ENCODE measurements at regions not wholly inside any gene's neighbourhood (a gene's known extent, or its start where the extent isn't known, plus 50 kb on each side); places are given as distances from the start of the nearest gene placed in this dataset.

DNA sequence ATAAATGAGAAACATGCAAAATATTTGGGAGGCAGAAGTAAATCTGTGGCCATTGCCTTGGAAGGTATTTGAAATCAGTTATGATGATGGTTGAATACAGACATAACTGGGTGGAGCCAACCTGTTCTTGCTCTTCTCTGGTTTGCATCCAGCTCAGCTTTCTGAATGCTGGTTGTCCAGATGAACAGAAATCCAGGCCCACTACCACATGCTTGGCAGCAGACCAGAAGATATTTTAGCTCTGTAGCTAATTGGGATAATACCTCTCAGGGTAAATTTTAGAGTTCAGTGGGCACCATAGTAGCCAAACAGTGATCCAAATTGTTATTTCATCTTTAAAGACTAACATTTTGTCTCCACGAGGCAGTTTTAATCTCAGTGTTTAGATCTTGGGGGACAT, 308.3 kb downstream of the RAB38 start:
- no peaks in the 10 kb centered on the region for H3K4me1 Mint-ChIP-seq
- no peak overlapping the region for H2BK15ac ChIP-seq (ENCODE audit: low read depth, low read length)

More for the DNA sequence above, 308.3 kb downstream of the RAB38 start:
- H3K4me2 ChIP-seq (ENCODE audit: insufficient read depth, insufficient read length, low read length): no peak overlapping the region
- TF ChIP-seq, protein P1, sequence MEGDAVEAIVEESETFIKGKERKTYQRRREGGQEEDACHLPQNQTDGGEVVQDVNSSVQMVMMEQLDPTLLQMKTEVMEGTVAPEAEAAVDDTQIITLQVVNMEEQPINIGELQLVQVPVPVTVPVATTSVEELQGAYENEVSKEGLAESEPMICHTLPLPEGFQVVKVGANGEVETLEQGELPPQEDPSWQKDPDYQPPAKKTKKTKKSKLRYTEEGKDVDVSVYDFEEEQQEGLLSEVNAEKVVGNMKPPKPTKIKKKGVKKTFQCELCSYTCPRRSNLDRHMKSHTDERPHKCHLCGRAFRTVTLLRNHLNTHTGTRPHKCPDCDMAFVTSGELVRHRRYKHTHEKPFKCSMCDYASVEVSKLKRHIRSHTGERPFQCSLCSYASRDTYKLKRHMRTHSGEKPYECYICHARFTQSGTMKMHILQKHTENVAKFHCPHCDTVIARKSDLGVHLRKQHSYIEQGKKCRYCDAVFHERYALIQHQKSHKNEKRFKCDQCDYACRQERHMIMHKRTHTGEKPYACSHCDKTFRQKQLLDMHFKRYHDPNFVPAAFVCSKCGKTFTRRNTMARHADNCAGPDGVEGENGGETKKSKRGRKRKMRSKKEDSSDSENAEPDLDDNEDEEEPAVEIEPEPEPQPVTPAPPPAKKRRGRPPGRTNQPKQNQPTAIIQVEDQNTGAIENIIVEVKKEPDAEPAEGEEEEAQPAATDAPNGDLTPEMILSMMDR (conservative IDR thresholded peaks at IDR 0.05): no peak
- no peak for DNase-seq
- H3K9me3 ChIP-seq (ENCODE audit: control insufficient read depth, low read depth, low read length): no peaks in the 10 kb centered on the region
- H2BK120ac ChIP-seq (ENCODE audit: low read depth, low read length, poor library complexity, severe bottlenecking): no peak overlapping the region
- H2BK5ac ChIP-seq (ENCODE audit: insufficient read length, low read length): no peak overlapping the region
- H2AFZ ChIP-seq (ENCODE audit: low read length): no peak overlapping the region
- H3K36me3 Mint-ChIP-seq (ENCODE audit: insufficient read depth in 1 of 3, low read depth in 3 of 3): no peaks in the 10 kb centered on the region; a peak in 1 of 7 replicates
- no peak overlapping the region for H2BK12ac ChIP-seq (ENCODE audit: insufficient read length, low read depth, low read length)
- H3K18ac ChIP-seq (ENCODE audit: insufficient read length, low read depth, low read length): no peak overlapping the region
- no CpG with 5 or more reads among the region's 1 CpG for WGBS (ENCODE audit: extremely low coverage, insufficient read length, low lambda C conversion rate)
- H3K56ac ChIP-seq (ENCODE audit: insufficient read length, low read depth, low read length): no peak overlapping the region
- H3K27ac ChIP-seq (ENCODE audit: insufficient read length, low read depth, low read length): no peak overlapping the region
- H3K4me3 Mint-ChIP-seq: no peak overlapping the region
- no peak overlapping the region for H2AK5ac ChIP-seq (ENCODE audit: insufficient read length, low read length)
- H3T11ph ChIP-seq (ENCODE audit: low read length): no peak overlapping the region
- no peak overlapping the region for H3K23ac ChIP-seq (ENCODE audit: insufficient read length, low read depth, low read length)
- no peaks in the 10 kb centered on the region for H3K79me1 ChIP-seq (ENCODE audit: insufficient read depth, low read depth, low read length, poor library complexity, severe bottlenecking)
- H3K4ac ChIP-seq (ENCODE audit: low read depth, low read length): no peak overlapping the region
- H2BK20ac ChIP-seq (ENCODE audit: low read depth, low read length, poor library complexity, severe bottlenecking): no peak overlapping the region
- H4K91ac ChIP-seq (ENCODE audit: insufficient read length, low read depth, low read length): no peak overlapping the region
- H3K9me3 Mint-ChIP-seq: peaks cover 0 to 2% of the 10 kb centered on the region in 2 experiments; a peak in 1 of 5 replicates
- H4K8ac ChIP-seq (replicated peaks; ENCODE audit: insufficient read length, low read depth, low read length): no peak overlapping the region
- no peaks in the 10 kb centered on the region for H3K27me3 ChIP-seq (ENCODE audit: insufficient read depth, low read length)
- no peaks in the 10 kb centered on the region for H4K20me1 ChIP-seq (ENCODE audit: control insufficient read depth, insufficient read depth, insufficient read length)
- H4K5ac ChIP-seq (ENCODE audit: insufficient read length, low read depth, low read length): no peak overlapping the region
- H3K27ac Mint-ChIP-seq: no peak overlapping the region; a peak in 1 of 7 replicates
- no peaks in the 10 kb centered on the region for H3K27me3 Mint-ChIP-seq (ENCODE audit: low read depth)
- no peak overlapping the region for H3K14ac ChIP-seq (ENCODE audit: insufficient read depth, low read length)
- H3K9ac ChIP-seq (ENCODE audit: extremely low read depth, insufficient read length, low read length): no peak overlapping the region
- H3K79me2 ChIP-seq (ENCODE audit: insufficient read depth, low read length): no peaks in the 10 kb centered on the region
- no peaks in the 10 kb centered on the region for H3K23me2 ChIP-seq (ENCODE audit: insufficient read length, low read depth, low read length, poor library complexity, severe bottlenecking)
- H3K4me1 ChIP-seq (ENCODE audit: insufficient read depth, low read length): no peaks in the 10 kb centered on the region

All from H9 (cell line).